Breast epithelium (tissue), 3 donors: ENCODE measurements at regions not wholly inside any gene's neighbourhood (a gene's known extent, or its start where the extent isn't known, plus 50 kb on each side); places are given as distances from the start of the nearest gene placed in this dataset.

Experiments
- CTCF ChIP-seq, 3 donors: fragments of 450-650 bp; IDR thresholded peaks; one replicate each; pipeline ENCODE4 v1.5.1; 2016 to 2017; ENCODE audit warnings: antibody characterized with exemption in 3 of 3, mild to moderate bottlenecking in 3 of 3, moderate library complexity in 3 of 3
- POLR2A ChIP-seq: fragments of 450-650 bp; IDR thresholded peaks from one replicate; pipeline ENCODE4 v1.6.1; 2016; ENCODE audit warnings: antibody characterized with exemption, mild to moderate bottlenecking, moderate library complexity
- POLR2AphosphoS5 ChIP-seq, 3 donors: sonication (generic); formaldehyde crosslinking; IDR thresholded peaks; one replicate each; pipeline ENCODE4 v1.6.1; 2017; ENCODE audit warnings: antibody characterized with exemption in 3 of 3

GRCh38 chr10:109432281-109432680 lies 491.0 kb downstream of the XPNPEP1 start:
- TF ChIP-seq POLR2A (no peak), CTCF (IDR thresholded peaks at IDR 0.05) (no peak), POLR2AphosphoS5 (IDR thresholded peaks at IDR 0.05) (no peak)
